Panc1 (cell line): ENCODE measurements at regions not wholly inside any gene's neighbourhood (a gene's known extent, or its start where the extent isn't known, plus 50 kb on each side); places are given as distances from the start of the nearest gene placed in this dataset.

Source experiments
- ATAC-seq: fragments of 200-7000 bp; cut with Tn5 transposase; 2 replicates; pipeline ENCODE4 v1.9.1; 2020; ENCODE audit warnings: mild to moderate bottlenecking, moderate library complexity
- BruUV-seq: library from RNA; stranded (reverse); fragments of 400-500 nt; replicated peaks from 2 replicates; lab custom pipeline; 2021; lab: Mats Ljungman, UMichigan
- CTCF ChIA-PET: fragments of 300-600 bp; sonication (Branson Sonifier 250); formaldehyde crosslinking; loops from one replicate; lab custom pipeline; 2022; ENCODE audit warnings: antibody characterized with exemption; lab: Charles Lee
- POLR2A ChIA-PET: fragments of 300-600 bp; sonication (Branson Sonifier 250); formaldehyde crosslinking; loops from one replicate; lab custom pipeline; 2022; ENCODE audit warnings: antibody characterized with exemption; lab: Charles Lee
- DNase-seq: peaks from one replicate; pipeline ENCODE4 v3.0.0-alpha.2; 2010; ENCODE audit warnings: low read depth, low spot score
- H3K27ac ChIP-seq: 2 replicates; pipeline ENCODE4 v1.5.1; 2011; ENCODE audit warnings: mild to moderate bottlenecking, low read length, inconsistent platforms
- H3K27me3 ChIP-seq: fragments of 200-500 bp; sonication (Bioruptor generic); 2 replicates; pipeline ENCODE4 v1.6.0; 2014; ENCODE audit warnings: low read length, inconsistent platforms; ENCODE audit not compliant: control insufficient read depth, insufficient read depth
- H3K36me3 ChIP-seq: fragments of 200-500 bp; sonication (Bioruptor generic); 2 replicates; pipeline ENCODE4 v1.5.1; 2014; ENCODE audit warnings: inconsistent platforms, mild to moderate bottlenecking, low read length, moderate library complexity; ENCODE audit not compliant: control insufficient read depth, insufficient read depth
- H3K4me1 ChIP-seq: 2 replicates; pipeline ENCODE4 v1.5.1; 2011; ENCODE audit warnings: inconsistent platforms, mild to moderate bottlenecking, low read length, moderate library complexity; ENCODE audit not compliant: control insufficient read depth, insufficient read depth
- H3K4me3 ChIP-seq, 2 experiments: 2 replicates each; pipeline ENCODE4 v1.5.1; 2011 to 2012; ENCODE audit warnings: low read depth in 2 of 2, low read length in 2 of 2, mild to moderate bottlenecking in 2 of 2, inconsistent platforms in 1 of 2, moderate library complexity in 1 of 2
- H3K9me3 ChIP-seq: fragments of 200-500 bp; sonication (Bioruptor generic); 2 replicates; pipeline ENCODE4 v1.5.1; 2014; ENCODE audit warnings: low read depth, mild to moderate bottlenecking, inconsistent platforms, low read length, moderate library complexity; ENCODE audit not compliant: control insufficient read depth, insufficient read depth
- POLR2AphosphoS5 ChIP-seq: IDR thresholded peaks from 2 replicates; pipeline ENCODE4 v1.6.1; 2012; ENCODE audit warnings: mild to moderate bottlenecking, low read depth, low read length, moderate library complexity
- SIN3A ChIP-seq: IDR thresholded peaks from 2 replicates; pipeline ENCODE4 v1.6.1; 2012; ENCODE audit warnings: low read depth, mild to moderate bottlenecking, low read length, moderate library complexity, borderline replicate concordance; ENCODE audit not compliant: insufficient read depth
- TCF7L2 ChIP-seq: IDR thresholded peaks from 2 replicates; pipeline ENCODE4 v1.6.1; 2011; ENCODE audit warnings: mild to moderate bottlenecking, low read depth, low read length, inconsistent platforms
- in situ Hi-C: cut with HindIII; loops from 2 replicates; pipeline ENCODE4 v1.10.0; 2016; ENCODE audit warnings: low sequenced_read_pairs, low pct_unique_long_range_greater_than_20kb
- intact Hi-C: fragments of 100-400 bp; cut with micrococcal nuclease; formaldehyde crosslinking; loops from one replicate; pipeline ENCODE4 v1.10.0; 2022; ENCODE audit not compliant: unreplicated experiment
- TF ChIP-seq, protein P1 (sequence below): fragments of 450-650 bp; IDR thresholded peaks from 2 replicates; pipeline ENCODE4 v1.5.1; 2017; ENCODE audit warnings: mild to moderate bottlenecking
- TF ChIP-seq, protein P2 (sequence below), 2 experiments: IDR thresholded peaks; 2 replicates each; pipeline ENCODE4 v1.6.1; 2011 to 2012; ENCODE audit warnings: low read depth in 2 of 2, control low read depth in 1 of 2, low read length in 1 of 2, mild to moderate bottlenecking in 1 of 2, moderate library complexity in 1 of 2; ENCODE audit not compliant: insufficient read depth in 1 of 2

- no peak for ATAC-seq
- ChIA-PET CTCF (no interaction called here), POLR2A (no interaction called here)
- DNase-seq = no peak
- H3K27me3 ChIP-seq = no peaks in the 10 kb centered on the region
- TF ChIP-seq SIN3A = no peak
- no peak for TF ChIP-seq TCF7L2
- TF ChIP-seq POLR2AphosphoS5 = no peak
- TF ChIP-seq, protein P1, sequence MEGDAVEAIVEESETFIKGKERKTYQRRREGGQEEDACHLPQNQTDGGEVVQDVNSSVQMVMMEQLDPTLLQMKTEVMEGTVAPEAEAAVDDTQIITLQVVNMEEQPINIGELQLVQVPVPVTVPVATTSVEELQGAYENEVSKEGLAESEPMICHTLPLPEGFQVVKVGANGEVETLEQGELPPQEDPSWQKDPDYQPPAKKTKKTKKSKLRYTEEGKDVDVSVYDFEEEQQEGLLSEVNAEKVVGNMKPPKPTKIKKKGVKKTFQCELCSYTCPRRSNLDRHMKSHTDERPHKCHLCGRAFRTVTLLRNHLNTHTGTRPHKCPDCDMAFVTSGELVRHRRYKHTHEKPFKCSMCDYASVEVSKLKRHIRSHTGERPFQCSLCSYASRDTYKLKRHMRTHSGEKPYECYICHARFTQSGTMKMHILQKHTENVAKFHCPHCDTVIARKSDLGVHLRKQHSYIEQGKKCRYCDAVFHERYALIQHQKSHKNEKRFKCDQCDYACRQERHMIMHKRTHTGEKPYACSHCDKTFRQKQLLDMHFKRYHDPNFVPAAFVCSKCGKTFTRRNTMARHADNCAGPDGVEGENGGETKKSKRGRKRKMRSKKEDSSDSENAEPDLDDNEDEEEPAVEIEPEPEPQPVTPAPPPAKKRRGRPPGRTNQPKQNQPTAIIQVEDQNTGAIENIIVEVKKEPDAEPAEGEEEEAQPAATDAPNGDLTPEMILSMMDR = no peak
- TF ChIP-seq, protein P2, sequence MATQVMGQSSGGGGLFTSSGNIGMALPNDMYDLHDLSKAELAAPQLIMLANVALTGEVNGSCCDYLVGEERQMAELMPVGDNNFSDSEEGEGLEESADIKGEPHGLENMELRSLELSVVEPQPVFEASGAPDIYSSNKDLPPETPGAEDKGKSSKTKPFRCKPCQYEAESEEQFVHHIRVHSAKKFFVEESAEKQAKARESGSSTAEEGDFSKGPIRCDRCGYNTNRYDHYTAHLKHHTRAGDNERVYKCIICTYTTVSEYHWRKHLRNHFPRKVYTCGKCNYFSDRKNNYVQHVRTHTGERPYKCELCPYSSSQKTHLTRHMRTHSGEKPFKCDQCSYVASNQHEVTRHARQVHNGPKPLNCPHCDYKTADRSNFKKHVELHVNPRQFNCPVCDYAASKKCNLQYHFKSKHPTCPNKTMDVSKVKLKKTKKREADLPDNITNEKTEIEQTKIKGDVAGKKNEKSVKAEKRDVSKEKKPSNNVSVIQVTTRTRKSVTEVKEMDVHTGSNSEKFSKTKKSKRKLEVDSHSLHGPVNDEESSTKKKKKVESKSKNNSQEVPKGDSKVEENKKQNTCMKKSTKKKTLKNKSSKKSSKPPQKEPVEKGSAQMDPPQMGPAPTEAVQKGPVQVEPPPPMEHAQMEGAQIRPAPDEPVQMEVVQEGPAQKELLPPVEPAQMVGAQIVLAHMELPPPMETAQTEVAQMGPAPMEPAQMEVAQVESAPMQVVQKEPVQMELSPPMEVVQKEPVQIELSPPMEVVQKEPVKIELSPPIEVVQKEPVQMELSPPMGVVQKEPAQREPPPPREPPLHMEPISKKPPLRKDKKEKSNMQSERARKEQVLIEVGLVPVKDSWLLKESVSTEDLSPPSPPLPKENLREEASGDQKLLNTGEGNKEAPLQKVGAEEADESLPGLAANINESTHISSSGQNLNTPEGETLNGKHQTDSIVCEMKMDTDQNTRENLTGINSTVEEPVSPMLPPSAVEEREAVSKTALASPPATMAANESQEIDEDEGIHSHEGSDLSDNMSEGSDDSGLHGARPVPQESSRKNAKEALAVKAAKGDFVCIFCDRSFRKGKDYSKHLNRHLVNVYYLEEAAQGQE (IDR thresholded peaks at IDR 0.05; ENCODE audit: insufficient read depth in 1 of 2, low read depth in 2 of 2, low read length in 1 of 2) = no peak
- no TSS peak for BruUV-seq
- no peak overlapping the region for H3K4me3 ChIP-seq
- no peaks in the 10 kb centered on the region for H3K4me1 ChIP-seq
- in situ Hi-C loops (no loop called here), intact Hi-C loops (no loop called here)
- H3K36me3 ChIP-seq = no peaks in the 10 kb centered on the region
- 0 out of 2 replicates have a peak, but pooled peaks cover 3% of the 10 kb centered on the region for H3K9me3 ChIP-seq
- no peak overlapping the region for H3K27ac ChIP-seq
These were observed 696.2 kb downstream of the DNAH5 start for GRCh38 chr5:13248253-13248652.

GRCh38 chr5:13246053-13246452 is 698.4 kb downstream of the DNAH5 start:
- Histone ChIP-seq H3K36me3 (no peaks in the 10 kb centered on the region), H3K9me3 (0 out of 2 replicates have a peak, but pooled peaks cover 3% of the 10 kb centered on the region), H3K4me1 (no peaks in the 10 kb centered on the region), H3K4me3 (no peak overlapping the region), H3K27ac (no peak overlapping the region), H3K27me3 (no peaks in the 10 kb centered on the region)
- ChIA-PET CTCF (no interaction called here), POLR2A (no interaction called here)
- ATAC-seq = no peak
- TF ChIP-seq TCF7L2 = no peak
- TF ChIP-seq, protein P2 (IDR thresholded peaks at IDR 0.05; ENCODE audit: insufficient read depth in 1 of 2, low read depth in 2 of 2, low read length in 1 of 2) = no peak
- TF ChIP-seq SIN3A = no peak
- TF ChIP-seq POLR2AphosphoS5 = no peak
- TF ChIP-seq, protein P1 = no peak
- in situ Hi-C loops (no loop called here), intact Hi-C loops (no loop called here)
- BruUV-seq = no TSS peak
- DNase-seq = no peak
